PC-9 (cell line): ENCODE measurements at regions not wholly inside any gene's neighbourhood (a gene's known extent, or its start where the extent isn't known, plus 50 kb on each side); places are given as distances from the start of the nearest gene placed in this dataset.

ENCODE experiments used
- CTCF ChIP-seq: fragments of 200-600 bp; sonication (generic); conservative IDR thresholded peaks from 2 replicates; pipeline ENCODE4 v1.6.1; 2017; ENCODE audit warnings: mixed run types, antibody characterized with exemption, mild to moderate bottlenecking, moderate library complexity
- EZH2 ChIP-seq: fragments of 200-600 bp; sonication (generic); IDR thresholded peaks from 2 replicates; pipeline ENCODE4 v1.8.0; 2017; ENCODE audit warnings: antibody characterized with exemption, low read depth

GRCh38 chr2:66331176-66331575, 103.7 kb upstream of the MEIS1 start:
- TF ChIP-seq CTCF: no peak
- no peak for TF ChIP-seq EZH2
